Neural cell (in vitro differentiated cells): ENCODE measurements at regions not wholly inside any gene's neighbourhood (a gene's known extent, or its start where the extent isn't known, plus 50 kb on each side); places are given as distances from the start of the nearest gene placed in this dataset.

Source experiments
- CTCF ChIP-seq: fragments of 450-650 bp; IDR thresholded peaks from 2 replicates; pipeline ENCODE4 v1.5.1; 2014; ENCODE audit warnings: antibody characterized with exemption, mild to moderate bottlenecking, moderate library complexity; ENCODE audit not compliant: poor library complexity, severe bottlenecking
- EP300 ChIP-seq: fragments of 450-650 bp; conservative IDR thresholded peaks from 2 replicates; pipeline ENCODE4 v1.6.1; 2014; ENCODE audit warnings: antibody characterized with exemption, mild to moderate bottlenecking, moderate library complexity; ENCODE audit not compliant: poor library complexity, severe bottlenecking
- EZH2 ChIP-seq: fragments of 200-600, 300-800 bp; shearing (Covaris generic), sonication (generic); IDR thresholded peaks from 2 replicates; pipeline ENCODE4 v1.6.1; 2014; ENCODE audit warnings: antibody characterized with exemption, low read length, borderline replicate concordance, mild to moderate bottlenecking; ENCODE audit not compliant: insufficient read depth, poor library complexity, severe bottlenecking
- MXI1 ChIP-seq: fragments of 450-650 bp; conservative IDR thresholded peaks from 2 replicates; pipeline ENCODE4 v1.6.1; 2014; ENCODE audit warnings: antibody characterized with exemption, mild to moderate bottlenecking; ENCODE audit not compliant: poor library complexity, severe bottlenecking
- POLR2AphosphoS5 ChIP-seq: IDR thresholded peaks from 2 replicates; pipeline ENCODE4 v1.6.1; 2012
- RAD21 ChIP-seq: fragments of 450-650 bp; conservative IDR thresholded peaks from 2 replicates; pipeline ENCODE4 v1.6.1; 2014; ENCODE audit warnings: antibody characterized with exemption, mild to moderate bottlenecking, moderate library complexity
- SMC3 ChIP-seq: fragments of 450-650 bp; conservative IDR thresholded peaks from 2 replicates; pipeline ENCODE4 v1.6.1; 2014; ENCODE audit warnings: antibody characterized with exemption, mild to moderate bottlenecking, moderate library complexity; ENCODE audit not compliant: poor library complexity
- TAF1 ChIP-seq: IDR thresholded peaks from 2 replicates; pipeline ENCODE4 v1.6.1; 2012; ENCODE audit warnings: low read depth
- TF ChIP-seq, protein P1 (sequence below): IDR thresholded peaks from 2 replicates; pipeline ENCODE4 v1.6.1; 2012; ENCODE audit warnings: borderline replicate concordance

DNA sequence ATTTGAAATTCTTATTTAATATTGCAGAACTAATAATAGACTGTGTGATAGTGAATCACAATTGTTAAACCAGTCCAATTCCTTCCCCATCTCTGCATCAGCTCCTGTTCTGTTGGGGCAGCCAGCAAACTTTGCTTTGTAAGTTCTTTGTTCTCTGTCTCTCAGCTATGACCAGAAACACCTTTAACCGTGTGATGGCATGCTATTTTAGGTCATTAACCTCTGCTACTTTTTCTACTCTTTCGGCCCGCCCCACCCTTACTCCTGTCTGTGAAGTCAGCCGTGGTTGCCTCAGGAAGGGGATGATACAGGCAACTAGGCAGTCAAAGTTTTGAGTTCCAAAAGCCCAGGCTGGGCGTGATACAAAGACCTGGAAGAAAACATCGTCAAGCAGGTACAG lies 51.3 kb upstream of the EGFL6 start:
- TF ChIP-seq CTCF = no peak
- TF ChIP-seq EZH2 = no peak
- no peak for TF ChIP-seq SMC3
- TF ChIP-seq MXI1 = no peak
- no peak for TF ChIP-seq POLR2AphosphoS5
- TF ChIP-seq RAD21 = no peak
- TF ChIP-seq, protein P1, sequence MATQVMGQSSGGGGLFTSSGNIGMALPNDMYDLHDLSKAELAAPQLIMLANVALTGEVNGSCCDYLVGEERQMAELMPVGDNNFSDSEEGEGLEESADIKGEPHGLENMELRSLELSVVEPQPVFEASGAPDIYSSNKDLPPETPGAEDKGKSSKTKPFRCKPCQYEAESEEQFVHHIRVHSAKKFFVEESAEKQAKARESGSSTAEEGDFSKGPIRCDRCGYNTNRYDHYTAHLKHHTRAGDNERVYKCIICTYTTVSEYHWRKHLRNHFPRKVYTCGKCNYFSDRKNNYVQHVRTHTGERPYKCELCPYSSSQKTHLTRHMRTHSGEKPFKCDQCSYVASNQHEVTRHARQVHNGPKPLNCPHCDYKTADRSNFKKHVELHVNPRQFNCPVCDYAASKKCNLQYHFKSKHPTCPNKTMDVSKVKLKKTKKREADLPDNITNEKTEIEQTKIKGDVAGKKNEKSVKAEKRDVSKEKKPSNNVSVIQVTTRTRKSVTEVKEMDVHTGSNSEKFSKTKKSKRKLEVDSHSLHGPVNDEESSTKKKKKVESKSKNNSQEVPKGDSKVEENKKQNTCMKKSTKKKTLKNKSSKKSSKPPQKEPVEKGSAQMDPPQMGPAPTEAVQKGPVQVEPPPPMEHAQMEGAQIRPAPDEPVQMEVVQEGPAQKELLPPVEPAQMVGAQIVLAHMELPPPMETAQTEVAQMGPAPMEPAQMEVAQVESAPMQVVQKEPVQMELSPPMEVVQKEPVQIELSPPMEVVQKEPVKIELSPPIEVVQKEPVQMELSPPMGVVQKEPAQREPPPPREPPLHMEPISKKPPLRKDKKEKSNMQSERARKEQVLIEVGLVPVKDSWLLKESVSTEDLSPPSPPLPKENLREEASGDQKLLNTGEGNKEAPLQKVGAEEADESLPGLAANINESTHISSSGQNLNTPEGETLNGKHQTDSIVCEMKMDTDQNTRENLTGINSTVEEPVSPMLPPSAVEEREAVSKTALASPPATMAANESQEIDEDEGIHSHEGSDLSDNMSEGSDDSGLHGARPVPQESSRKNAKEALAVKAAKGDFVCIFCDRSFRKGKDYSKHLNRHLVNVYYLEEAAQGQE = no peak
- TF ChIP-seq EP300 = no peak
- TF ChIP-seq TAF1 = no peak
